ENCODE measurements at regions not wholly inside any gene's neighbourhood (a gene's known extent, or its start where the extent isn't known, plus 50 kb on each side); places are given as distances from the start of the nearest gene placed in this dataset.

GRCh38 chr2:13466076-13466475 is 749.3 kb downstream of the TRIB2 start:
- H3K27me3 ChIP-seq, result no peaks in the 10 kb centered on the region

GRCh38 chr2:13474538-13474937 is 757.8 kb downstream of the TRIB2 start:
- intact Hi-C loops (cut with DNase I), result no loop called here
- Histone ChIP-seq H3K36me3 (no peaks in the 10 kb centered on the region), H3K27ac (no peak overlapping the region), H3K9me3 (no peaks in the 10 kb centered on the region), H3K4me3 (no peak overlapping the region), H3K4me1 (no peaks in the 10 kb centered on the region), H3K27me3 (no peaks in the 10 kb centered on the region)
- TF ChIP-seq POLR2A (IDR thresholded peaks at IDR 0.05), result no peak
- no peak for TF ChIP-seq CTCF (IDR thresholded peaks at IDR 0.05)
- no peak for ATAC-seq
- 26% methylated on average over 3 of the region's 4 CpGs for WGBS (ENCODE audit: insufficient coverage, low coverage, low lambda C conversion rate, missing lambda C conversion rate)
- DNase-seq, result no peak

More at GRCh38 chr2:13466076-13466475, 749.3 kb downstream of the TRIB2 start:
- ATAC-seq, result no peak
- TF ChIP-seq CTCF (IDR thresholded peaks at IDR 0.05) (no peak), POLR2A (IDR thresholded peaks at IDR 0.05) (no peak)
- no peaks in the 10 kb centered on the region for H3K9me3 ChIP-seq
- intact Hi-C loops (cut with DNase I), result no loop called here
- no peak overlapping the region for H3K27ac ChIP-seq
- DNase-seq, result no peak
- H3K4me3 ChIP-seq, result no peak overlapping the region
- H3K4me1 ChIP-seq, result no peaks in the 10 kb centered on the region
- H3K36me3 ChIP-seq, result no peaks in the 10 kb centered on the region
- WGBS (ENCODE audit: insufficient coverage, low coverage, low lambda C conversion rate, missing lambda C conversion rate), result 12% methylated on average over 2 of the region's 2 CpGs

- 40% methylated on average over 1 of the region's 1 CpG for WGBS (ENCODE audit: insufficient coverage, low coverage, low lambda C conversion rate, missing lambda C conversion rate)
- no peaks in the 10 kb centered on the region for H3K4me1 ChIP-seq
- intact Hi-C loops (cut with DNase I), result no loop called here
- no peak for ATAC-seq
- no peaks in the 10 kb centered on the region for H3K36me3 ChIP-seq
- TF ChIP-seq CTCF (IDR thresholded peaks at IDR 0.05) (no peak), POLR2A (IDR thresholded peaks at IDR 0.05) (no peak)
- no peak for DNase-seq
- no peaks in the 10 kb centered on the region for H3K9me3 ChIP-seq
- no peak overlapping the region for H3K4me3 ChIP-seq
- H3K27ac ChIP-seq, result no peak overlapping the region
- no peaks in the 10 kb centered on the region for H3K27me3 ChIP-seq
These were observed 763.3 kb downstream of the TRIB2 start for GRCh38 chr2:13480057-13480456.

GRCh38 chr2:13481201-13481600 is 764.5 kb downstream of the TRIB2 start:
- intact Hi-C loops (cut with DNase I), result no loop called here
- WGBS (ENCODE audit: insufficient coverage, low coverage, low lambda C conversion rate, missing lambda C conversion rate), result 39% methylated on average over 5 of the region's 6 CpGs
- Histone ChIP-seq H3K36me3 (no peaks in the 10 kb centered on the region), H3K9me3 (no peaks in the 10 kb centered on the region), H3K4me3 (no peak overlapping the region), H3K27ac (no peak overlapping the region), H3K4me1 (no peaks in the 10 kb centered on the region), H3K27me3 (no peaks in the 10 kb centered on the region)
- no peak for DNase-seq
- TF ChIP-seq POLR2A (IDR thresholded peaks at IDR 0.05) (no peak), CTCF (IDR thresholded peaks at IDR 0.05) (no peak)
- ATAC-seq, result no peak

GRCh38 chr2:13485256-13485655 is 768.5 kb downstream of the TRIB2 start:
- no peak overlapping the region for H3K4me3 ChIP-seq
- ATAC-seq (no peak), DNase-seq (no peak)
- H3K36me3 ChIP-seq, result no peaks in the 10 kb centered on the region
- intact Hi-C loops (cut with DNase I), result no loop called here
- H3K27ac ChIP-seq, result no peak overlapping the region
- no peaks in the 10 kb centered on the region for H3K9me3 ChIP-seq
- H3K4me1 ChIP-seq, result no peaks in the 10 kb centered on the region
- H3K27me3 ChIP-seq, result no peaks in the 10 kb centered on the region
- TF ChIP-seq POLR2A (IDR thresholded peaks at IDR 0.05) (no peak), CTCF (IDR thresholded peaks at IDR 0.05) (no peak)
- WGBS (ENCODE audit: insufficient coverage, low coverage, low lambda C conversion rate, missing lambda C conversion rate), result 66% methylated on average over 2 of the region's 2 CpGs

Data from right lobe of liver (tissue), 6 donors.